ENCODE measurements at regions not wholly inside any gene's neighbourhood (a gene's known extent, or its start where the extent isn't known, plus 50 kb on each side); places are given as distances from the start of the nearest gene placed in this dataset.

- TF ChIP-seq CTCF (IDR thresholded peaks at IDR 0.05) (peak in 5 of 7 experiments; percentile 24 to 37 (median 35)), POLR2A (IDR thresholded peaks at IDR 0.05) (no peak)
These were observed 160.4 kb downstream of the CPEB2 start for GRCh38 chr4:15162465-15163283.

All from body of pancreas (tissue), 4 donors.